RWPE1 (cell line): ENCODE measurements at regions not wholly inside any gene's neighbourhood (a gene's known extent, or its start where the extent isn't known, plus 50 kb on each side); places are given as distances from the start of the nearest gene placed in this dataset.
A peak's percentile ranks its signal among the peaks of the same experiment; 100 is the strongest.

Experiments
- CTCF ChIA-PET: fragments of 350-600 bp; sonication (Branson Sonifier 250); formaldehyde crosslinking; extraction: SDS; loops from one replicate; lab custom pipeline; 2021; lab: Yijun Ruan, JAX
- POLR2A ChIA-PET: fragments of 400-600 bp; formaldehyde crosslinking; extraction: SDS; loops from one replicate; lab custom pipeline; 2020; ENCODE audit warnings: antibody characterized with exemption; ENCODE audit not compliant: low non-redundant PET; lab: Yijun Ruan, JAX
- DNase-seq: peaks from one replicate; pipeline ENCODE4 v3.0.0; 2012; ENCODE audit warnings: low spot score
- H3K27ac ChIP-seq: fragments of 450-650 bp; 2 replicates; pipeline ENCODE4 v1.5.1; 2017
- TF ChIP-seq, protein P1 (sequence below): fragments of 450-650 bp; conservative IDR thresholded peaks from 2 replicates; pipeline ENCODE4 v1.5.1; 2017; ENCODE audit warnings: low read depth, mild to moderate bottlenecking

DNA sequence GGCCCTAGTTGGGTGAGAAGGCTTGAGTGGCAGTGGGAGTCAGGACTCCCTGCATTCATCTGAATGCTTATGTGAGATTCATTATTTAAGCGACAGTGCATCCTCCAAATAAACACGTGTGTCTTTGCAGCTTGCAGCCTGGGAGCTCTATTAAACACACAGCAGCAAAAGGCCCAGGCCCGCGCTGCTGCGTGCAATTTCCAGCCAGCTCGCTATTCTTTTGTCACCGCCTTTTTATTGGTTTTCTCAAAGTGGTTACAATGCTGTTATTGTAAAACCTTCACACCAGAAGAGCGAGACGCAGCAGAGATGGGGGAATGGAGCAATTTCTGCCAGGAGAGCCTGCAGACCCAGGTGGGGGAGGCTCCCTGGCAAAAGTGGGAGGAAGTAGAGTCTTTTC lies 252.5 kb downstream of the BCOR start:
- TF ChIP-seq, protein P1, sequence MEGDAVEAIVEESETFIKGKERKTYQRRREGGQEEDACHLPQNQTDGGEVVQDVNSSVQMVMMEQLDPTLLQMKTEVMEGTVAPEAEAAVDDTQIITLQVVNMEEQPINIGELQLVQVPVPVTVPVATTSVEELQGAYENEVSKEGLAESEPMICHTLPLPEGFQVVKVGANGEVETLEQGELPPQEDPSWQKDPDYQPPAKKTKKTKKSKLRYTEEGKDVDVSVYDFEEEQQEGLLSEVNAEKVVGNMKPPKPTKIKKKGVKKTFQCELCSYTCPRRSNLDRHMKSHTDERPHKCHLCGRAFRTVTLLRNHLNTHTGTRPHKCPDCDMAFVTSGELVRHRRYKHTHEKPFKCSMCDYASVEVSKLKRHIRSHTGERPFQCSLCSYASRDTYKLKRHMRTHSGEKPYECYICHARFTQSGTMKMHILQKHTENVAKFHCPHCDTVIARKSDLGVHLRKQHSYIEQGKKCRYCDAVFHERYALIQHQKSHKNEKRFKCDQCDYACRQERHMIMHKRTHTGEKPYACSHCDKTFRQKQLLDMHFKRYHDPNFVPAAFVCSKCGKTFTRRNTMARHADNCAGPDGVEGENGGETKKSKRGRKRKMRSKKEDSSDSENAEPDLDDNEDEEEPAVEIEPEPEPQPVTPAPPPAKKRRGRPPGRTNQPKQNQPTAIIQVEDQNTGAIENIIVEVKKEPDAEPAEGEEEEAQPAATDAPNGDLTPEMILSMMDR = no peak
- ChIA-PET CTCF (interaction anchor here (0.6 to 0.7 kb wide), 2 partner anchors 15 to 34 kb away, joined by 3 to 4 read pairs; no protein-coding TSS in a partner anchor), POLR2A (no interaction called here)
- H3K27ac ChIP-seq = no peak overlapping the region
- no peak for DNase-seq

DNA sequence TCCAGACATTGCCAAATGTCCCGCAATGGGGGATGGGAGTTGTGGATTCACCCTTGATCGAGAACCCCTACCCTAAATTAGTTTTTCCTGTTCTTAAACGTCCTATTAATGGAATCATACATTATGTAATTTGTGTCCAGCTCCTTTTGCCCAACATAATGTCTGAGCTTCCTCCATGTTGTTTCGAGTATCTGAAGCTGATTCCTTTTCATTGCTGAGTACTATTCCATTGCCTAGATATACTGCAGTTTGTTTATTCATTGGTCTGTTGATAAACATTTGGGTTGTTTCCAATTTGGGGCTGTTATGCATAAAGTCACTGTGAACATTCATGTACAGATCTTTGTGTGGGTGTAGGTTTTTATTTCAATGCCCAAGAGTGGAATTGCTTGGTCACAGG lies 251.3 kb downstream of the BCOR start:
- ChIA-PET CTCF (no interaction called here), POLR2A (no interaction called here)
- DNase-seq = no peak
- TF ChIP-seq, protein P1 = no peak
- no peak overlapping the region for H3K27ac ChIP-seq

DNA sequence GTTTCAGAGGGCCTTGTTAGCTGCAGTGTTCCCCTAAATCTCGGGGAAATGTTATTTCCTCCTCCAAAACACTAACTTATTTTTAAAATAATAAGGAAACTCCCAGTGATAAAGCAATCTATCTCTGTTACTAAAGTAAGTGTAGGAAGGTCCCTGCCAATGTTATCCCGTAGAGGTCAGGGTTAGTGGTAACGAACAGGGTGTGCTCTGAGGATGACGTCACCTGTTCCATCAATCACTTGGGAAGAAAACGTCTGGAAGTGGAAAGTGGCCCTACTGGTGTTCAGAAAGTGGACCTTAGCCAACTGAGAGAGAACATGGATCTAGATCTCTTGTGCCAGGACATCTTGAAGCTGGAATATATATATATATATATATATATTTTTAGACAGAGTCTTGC lies 249.5 kb downstream of the BCOR start:
- DNase-seq = peak; percentile 7
- CTCF ChIA-PET = no interaction called here
- TF ChIP-seq, protein P1 = no peak
- POLR2A ChIA-PET = no interaction called here
- no peak overlapping the region for H3K27ac ChIP-seq

DNA sequence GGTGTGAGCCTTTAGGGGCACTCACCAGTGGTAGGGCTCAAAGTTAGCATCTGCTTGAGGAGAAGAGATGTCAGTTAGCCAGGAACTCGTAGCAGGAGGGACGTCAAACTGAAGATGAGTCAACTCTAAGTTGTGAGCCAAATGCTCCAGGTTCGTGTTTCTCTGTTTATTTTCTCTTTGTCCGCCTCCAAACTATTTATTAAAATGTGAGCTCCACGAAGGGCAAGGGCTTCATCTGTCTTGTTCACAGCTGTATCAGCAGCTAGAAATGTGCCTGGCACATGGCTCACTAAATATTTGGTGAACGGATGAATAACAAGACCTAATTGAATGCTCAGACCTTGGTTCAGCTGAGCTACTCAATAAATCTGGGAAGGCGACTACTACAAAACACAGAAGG lies 248.9 kb downstream of the BCOR start:
- no peak overlapping the region for H3K27ac ChIP-seq
- POLR2A ChIA-PET = no interaction called here
- CTCF ChIA-PET = no interaction called here
- TF ChIP-seq, protein P1 = no peak
- no peak for DNase-seq

DNA sequence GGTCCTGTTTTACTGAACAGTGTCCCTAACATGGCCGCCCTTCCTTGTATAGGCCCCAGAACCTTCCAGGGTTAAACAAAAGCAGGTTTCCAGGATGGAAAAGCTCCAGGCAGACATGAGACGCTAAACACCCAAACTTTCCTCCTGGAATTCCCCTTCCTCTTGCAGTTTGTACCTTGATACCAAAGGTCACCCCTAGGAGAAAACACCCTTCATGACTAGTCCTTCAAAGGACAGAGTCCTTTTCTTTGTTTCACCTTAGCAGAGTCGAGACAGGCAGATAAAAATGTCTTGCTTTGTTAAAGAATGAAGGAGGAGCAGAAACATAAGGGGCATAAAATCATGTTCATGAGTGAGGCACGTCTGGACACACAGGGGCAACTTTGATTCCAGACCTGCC lies 247.5 kb downstream of the BCOR start:
- ChIA-PET POLR2A (no interaction called here), CTCF (no interaction called here)
- TF ChIP-seq, protein P1 = no peak
- no peak overlapping the region for H3K27ac ChIP-seq
- DNase-seq = no peak

DNA sequence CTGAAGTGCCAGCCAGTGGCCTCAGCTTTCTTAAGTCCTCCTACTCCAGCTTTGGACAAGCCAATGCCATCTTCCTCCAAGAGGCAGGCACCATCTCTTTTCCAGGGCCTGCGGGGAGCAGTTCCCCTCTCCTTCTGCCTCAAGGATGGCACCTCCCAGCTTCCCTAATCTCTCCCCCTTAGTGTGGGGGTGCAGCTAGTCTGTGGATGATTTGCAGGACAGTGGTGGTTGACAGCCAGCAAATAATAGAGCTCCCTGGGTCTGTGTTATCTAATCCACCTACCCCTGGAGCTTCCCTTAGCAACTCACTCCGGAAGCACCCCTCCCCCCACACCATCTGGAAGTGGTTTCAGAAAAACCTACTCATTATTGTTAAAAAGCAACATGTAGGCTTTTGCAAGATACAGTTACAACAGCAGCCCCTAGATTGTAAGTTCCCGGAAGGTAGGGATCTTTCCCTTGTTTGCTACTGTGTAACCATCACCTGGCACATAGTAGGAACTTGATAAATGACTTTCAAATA lies 247.1 kb downstream of the BCOR start:
- POLR2A ChIA-PET = no interaction called here
- CTCF ChIA-PET = interaction anchor here (0.7 kb wide), 1 partner anchor 198 kb away, joined by 5 read pairs; no protein-coding TSS in a partner anchor
- TF ChIP-seq, protein P1 = no peak
- DNase-seq = no peak
- H3K27ac ChIP-seq = no peak overlapping the region
